Type B pancreatic cell (in vitro differentiated cells): ENCODE measurements at regions not wholly inside any gene's neighbourhood (a gene's known extent, or its start where the extent isn't known, plus 50 kb on each side); places are given as distances from the start of the nearest gene placed in this dataset.

Source experiments
- DNase-seq: peaks from one replicate; pipeline ENCODE4 v3.0.0; 2021; ENCODE audit warnings: mixed read lengths; ENCODE audit not compliant: unreplicated experiment; ENCODE audit errors: extremely low spot score
- H3K27ac Mint-ChIP-seq: 2 replicates; pipeline ENCODE4 v1.8.0; 2021; ENCODE audit warnings: mild to moderate bottlenecking, mixed read lengths
- H3K27me3 Mint-ChIP-seq: 2 replicates; pipeline ENCODE4 v1.8.0; 2021; ENCODE audit warnings: mixed read lengths
- H3K36me3 Mint-ChIP-seq: 2 replicates; pipeline ENCODE4 v1.8.0; 2021; ENCODE audit warnings: mixed read lengths
- H3K4me1 Mint-ChIP-seq: one replicate; pipeline ENCODE4 v1.8.0; 2021; ENCODE audit warnings: mixed read lengths; ENCODE audit not compliant: unreplicated experiment
- H3K4me3 Mint-ChIP-seq: 2 replicates; pipeline ENCODE4 v1.8.0; 2021; ENCODE audit warnings: mild to moderate bottlenecking, mixed read lengths
- H3K9me3 Mint-ChIP-seq: 2 replicates; pipeline ENCODE4 v1.8.0; 2021; ENCODE audit warnings: mixed read lengths
- CTCF ChIP-seq: fragments of 200-600 bp; sonication (generic); conservative IDR thresholded peaks from 2 replicates; pipeline ENCODE4 v1.5.0; 2021; ENCODE audit warnings: antibody characterized with exemption, mild to moderate bottlenecking

GRCh38 chr1:73499671-73500070 is 698.3 kb downstream of the LRRIQ3 start:
- Mint-ChIP-seq H3K27ac (no peak overlapping the region), H3K9me3 (no peaks in the 10 kb centered on the region), H3K4me1 (no peaks in the 10 kb centered on the region), H3K36me3 (no peaks in the 10 kb centered on the region), H3K27me3 (no peaks in the 10 kb centered on the region), H3K4me3 (no peak overlapping the region)
- no peak for DNase-seq
- TF ChIP-seq CTCF, result no peak

GRCh38 chr1:73491621-73492020 is 706.4 kb downstream of the LRRIQ3 start:
- TF ChIP-seq CTCF, result no peak
- H3K36me3 Mint-ChIP-seq, result no peaks in the 10 kb centered on the region
- no peak overlapping the region for H3K4me3 Mint-ChIP-seq
- no peaks in the 10 kb centered on the region for H3K4me1 Mint-ChIP-seq
- no peak overlapping the region for H3K27ac Mint-ChIP-seq
- H3K27me3 Mint-ChIP-seq, result no peaks in the 10 kb centered on the region
- H3K9me3 Mint-ChIP-seq, result no peaks in the 10 kb centered on the region
- no peak for DNase-seq

- no peak for DNase-seq
- Mint-ChIP-seq H3K4me1 (peaks cover 6% of the 10 kb centered on the region), H3K27ac (no peak overlapping the region), H3K36me3 (no peaks in the 10 kb centered on the region), H3K4me3 (no peak overlapping the region), H3K27me3 (no peaks in the 10 kb centered on the region), H3K9me3 (no peaks in the 10 kb centered on the region)
- TF ChIP-seq CTCF, result no peak
These were observed 722.6 kb downstream of the LRRIQ3 start for GRCh38 chr1:73475316-73475870.

- no peaks in the 10 kb centered on the region for H3K9me3 Mint-ChIP-seq
- H3K27me3 Mint-ChIP-seq, result no peaks in the 10 kb centered on the region
- H3K36me3 Mint-ChIP-seq, result no peaks in the 10 kb centered on the region
- no peak overlapping the region for H3K4me3 Mint-ChIP-seq
- no peak for TF ChIP-seq CTCF
- H3K27ac Mint-ChIP-seq, result no peak overlapping the region
- H3K4me1 Mint-ChIP-seq, result peaks cover 6% of the 10 kb centered on the region
- no peak for DNase-seq
These were observed 725.2 kb downstream of the LRRIQ3 start for GRCh38 chr1:73472810-73473209.

- DNase-seq, result no peak
- Mint-ChIP-seq H3K9me3 (no peaks in the 10 kb centered on the region), H3K36me3 (no peaks in the 10 kb centered on the region), H3K27ac (no peak overlapping the region), H3K4me1 (no peaks in the 10 kb centered on the region), H3K27me3 (no peaks in the 10 kb centered on the region), H3K4me3 (no peak overlapping the region)
- TF ChIP-seq CTCF, result no peak
These were observed 730.2 kb downstream of the LRRIQ3 start for GRCh38 chr1:73467731-73468130.

GRCh38 chr1:73463873-73464272 is 734.1 kb downstream of the LRRIQ3 start:
- no peaks in the 10 kb centered on the region for H3K4me1 Mint-ChIP-seq
- H3K27ac Mint-ChIP-seq, result no peak overlapping the region
- no peaks in the 10 kb centered on the region for H3K9me3 Mint-ChIP-seq
- no peaks in the 10 kb centered on the region for H3K27me3 Mint-ChIP-seq
- no peak for DNase-seq
- H3K4me3 Mint-ChIP-seq, result no peak overlapping the region
- TF ChIP-seq CTCF, result no peak
- no peaks in the 10 kb centered on the region for H3K36me3 Mint-ChIP-seq
